ENCODE measurements at regions not wholly inside any gene's neighbourhood (a gene's known extent, or its start where the extent isn't known, plus 50 kb on each side); places are given as distances from the start of the nearest gene placed in this dataset.
"Not testable (repeated sequence)": the region's sequence is repeated elsewhere in the genome, so short reads cannot be mapped to it uniquely, and the experiment has no call there.

GRCh38 chr5:4581289-4581688, 558.8 kb upstream of the ADAMTS16 start:
- DNase-seq = no peak

GRCh38 chr5:4584982-4585381, 555.1 kb upstream of the ADAMTS16 start:
- DNase-seq = no peak

DNA sequence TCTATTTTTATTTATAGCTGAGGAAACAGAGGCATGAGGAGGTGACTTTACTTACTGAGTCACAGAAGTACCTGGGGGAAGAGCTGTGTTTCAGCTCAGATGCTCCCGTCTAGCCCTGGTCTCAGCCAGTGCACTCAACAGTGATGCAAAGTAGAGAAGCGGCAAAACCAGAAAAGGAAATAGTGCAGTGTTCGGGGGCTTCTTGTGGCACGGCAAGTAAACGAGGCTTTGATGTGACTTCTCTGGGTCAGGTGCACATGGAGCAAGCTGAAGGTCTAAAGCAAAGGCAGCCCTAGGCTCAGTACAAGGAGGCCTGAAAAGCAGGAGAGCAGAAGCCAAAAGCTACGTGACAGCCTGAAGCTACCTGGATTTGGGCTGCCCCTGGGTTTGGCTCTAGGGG, 526.7 kb upstream of the ADAMTS16 start:
- DNase-seq = no peak

DNA sequence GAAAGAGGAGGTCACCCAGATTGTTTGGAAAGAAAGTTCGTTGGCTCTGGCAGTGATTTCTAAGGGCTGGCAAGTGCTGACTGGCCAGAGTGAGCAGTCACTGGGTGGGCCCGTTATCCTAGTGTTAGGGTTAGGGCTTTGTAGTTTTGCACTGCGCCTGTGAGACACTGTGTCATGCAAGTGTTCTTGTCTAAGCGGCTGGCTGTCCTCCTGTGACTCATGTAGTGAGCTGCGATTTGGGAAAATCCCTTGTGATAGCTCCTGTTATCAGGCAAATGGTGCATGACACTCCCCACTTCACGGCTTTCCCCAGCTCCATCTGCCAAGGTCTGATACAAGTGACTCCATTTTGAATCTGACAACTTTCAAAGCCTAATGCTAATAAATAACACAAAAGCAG, 526.0 kb upstream of the ADAMTS16 start:
- no peak for DNase-seq

- DNase-seq = not testable (repeated sequence)
Measured at GRCh38 chr5:4615369-4615768, 524.8 kb upstream of the ADAMTS16 start.

DNA sequence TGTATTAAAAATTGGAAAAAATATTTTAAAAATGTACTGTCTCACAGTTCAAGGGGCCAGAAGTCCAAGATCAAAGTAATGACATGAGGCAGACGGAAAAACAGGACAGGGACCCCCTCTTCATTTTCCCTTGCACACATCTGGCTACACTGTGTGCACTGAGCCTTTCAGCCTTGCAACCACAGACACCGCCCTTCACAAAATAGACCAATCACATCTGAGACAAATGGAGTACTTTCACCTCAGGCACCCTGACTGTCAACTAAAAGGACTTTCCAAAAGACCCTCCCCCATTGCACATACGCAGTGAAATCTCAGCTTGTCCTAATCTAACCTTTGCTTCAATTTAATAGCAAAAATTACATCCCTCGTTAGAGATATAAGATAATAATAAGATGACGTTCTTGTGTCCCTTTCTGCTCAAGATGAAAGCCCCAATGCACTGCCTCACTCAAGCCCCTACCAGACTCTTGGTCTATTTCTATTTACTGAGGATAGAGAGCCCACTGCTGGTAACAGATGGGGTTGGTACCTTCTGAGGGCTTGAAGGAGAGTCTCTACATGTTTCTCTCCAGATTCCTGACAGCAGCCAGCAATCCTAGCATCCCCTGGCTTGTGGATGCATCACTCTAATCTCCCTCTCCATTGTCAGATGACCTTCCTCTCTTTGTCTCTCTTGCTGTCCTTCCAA, 514.8 kb upstream of the ADAMTS16 start:
- DNase-seq = no peak

DNA sequence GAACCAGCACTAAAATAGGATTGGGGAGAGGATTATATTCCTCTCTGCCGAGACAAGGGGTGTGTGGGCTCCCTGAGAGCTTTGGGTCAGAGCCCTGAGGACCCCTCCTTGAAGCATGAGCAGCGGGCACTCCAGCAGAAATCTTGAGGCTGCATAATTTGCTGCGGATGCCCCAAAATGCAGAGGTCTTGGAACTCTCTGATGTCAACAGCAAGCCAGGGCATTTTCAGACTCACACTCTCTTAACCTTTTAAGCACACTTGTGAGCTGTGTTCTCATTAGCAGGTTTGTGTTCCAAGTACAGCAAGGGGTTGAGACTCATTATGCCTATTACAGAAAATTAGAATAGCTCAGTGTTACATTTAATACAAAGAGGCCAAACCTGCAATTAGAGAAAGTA, 513.0 kb upstream of the ADAMTS16 start:
- peak; percentile 43 for DNase-seq

DNA sequence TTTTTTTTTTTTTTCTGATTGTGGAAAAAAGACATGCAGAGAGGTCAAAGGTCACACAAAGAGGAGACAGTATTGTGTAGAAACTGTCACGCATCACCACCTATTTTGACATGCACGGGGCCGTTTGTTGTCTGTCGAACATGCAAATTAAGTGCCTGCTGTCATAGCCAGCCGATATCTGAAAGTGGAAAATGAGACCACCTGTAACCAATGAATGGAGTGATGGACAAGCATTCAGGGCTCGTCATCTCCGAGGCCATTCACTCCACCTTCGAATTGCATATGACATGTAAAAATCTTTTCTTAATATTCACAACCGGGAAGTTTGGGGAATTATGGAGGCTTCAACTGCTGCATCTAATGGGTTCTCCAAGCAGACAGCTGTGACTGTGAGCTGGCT, 512.2 kb upstream of the ADAMTS16 start:
- DNase-seq = peak; percentile 63

- DNase-seq = no peak
Measured at GRCh38 chr5:4628645-4629385, 511.3 kb upstream of the ADAMTS16 start.

DNA sequence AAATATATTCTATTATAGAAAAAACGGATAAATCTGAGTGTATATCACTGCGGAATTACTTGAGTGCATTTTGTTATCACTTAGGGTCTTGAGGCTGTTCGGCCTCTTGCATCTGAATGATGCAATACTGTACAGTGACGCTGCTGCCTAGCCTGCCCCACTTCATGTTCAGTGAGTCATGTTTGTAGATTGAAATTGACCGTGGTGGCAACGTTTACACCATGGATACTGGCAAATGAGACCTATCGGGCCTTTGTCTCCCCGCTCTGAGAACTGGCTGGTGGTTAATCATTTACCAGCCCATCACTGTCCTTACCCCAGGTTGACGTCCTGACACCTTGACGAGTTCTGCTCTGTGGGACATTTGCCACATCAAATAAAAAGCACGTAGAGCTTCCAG, 510.1 kb upstream of the ADAMTS16 start:
- DNase-seq = no peak

- no peak for DNase-seq
Measured at GRCh38 chr5:4634342-4634741, 505.8 kb upstream of the ADAMTS16 start.

GRCh38 chr5:4636378-4636777, 503.8 kb upstream of the ADAMTS16 start:
- peak; percentile 83 for DNase-seq

- DNase-seq = peak; percentile 92
Measured at GRCh38 chr5:4639946-4640345, 500.2 kb upstream of the ADAMTS16 start.

DNA sequence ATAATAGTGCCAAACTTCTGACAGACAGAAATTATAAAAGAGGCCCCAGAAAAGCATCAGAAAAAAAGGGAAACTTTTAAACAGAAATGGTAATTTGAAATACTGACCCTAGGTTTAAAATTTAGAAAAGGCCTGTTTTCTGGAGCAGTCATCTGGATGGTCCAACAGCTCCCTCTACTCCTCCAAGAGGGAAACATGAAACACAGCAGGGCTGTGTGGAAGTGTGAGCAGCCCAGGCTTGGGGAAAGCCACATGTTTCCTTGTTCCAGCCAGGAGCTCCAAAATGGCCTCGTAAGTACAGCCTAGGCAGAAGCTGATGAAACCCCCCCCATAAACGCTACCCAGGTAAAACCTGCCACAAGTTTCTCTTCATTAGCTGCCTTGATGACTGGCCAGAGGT, 499.3 kb upstream of the ADAMTS16 start:
- DNase-seq = peak; percentile 72

DNA sequence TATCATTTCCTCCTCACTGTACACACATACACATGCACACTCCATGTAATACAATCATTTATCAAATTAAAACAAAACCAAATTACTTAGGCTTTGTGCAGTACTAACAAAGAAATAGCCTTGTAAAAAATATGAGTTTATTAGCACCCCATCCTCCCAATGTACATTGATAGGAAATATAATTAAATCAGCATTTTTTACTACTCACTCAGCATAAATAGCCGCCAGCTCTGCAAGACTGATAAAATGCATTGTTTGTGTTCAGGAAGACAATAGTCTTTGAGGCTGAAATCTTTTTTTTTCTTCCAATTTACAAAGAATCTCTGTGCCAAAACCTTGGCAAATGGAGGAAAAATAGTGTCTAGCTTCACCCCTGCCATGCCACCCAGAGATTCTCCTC, 497.6 kb upstream of the ADAMTS16 start:
- DNase-seq = no peak

DNA sequence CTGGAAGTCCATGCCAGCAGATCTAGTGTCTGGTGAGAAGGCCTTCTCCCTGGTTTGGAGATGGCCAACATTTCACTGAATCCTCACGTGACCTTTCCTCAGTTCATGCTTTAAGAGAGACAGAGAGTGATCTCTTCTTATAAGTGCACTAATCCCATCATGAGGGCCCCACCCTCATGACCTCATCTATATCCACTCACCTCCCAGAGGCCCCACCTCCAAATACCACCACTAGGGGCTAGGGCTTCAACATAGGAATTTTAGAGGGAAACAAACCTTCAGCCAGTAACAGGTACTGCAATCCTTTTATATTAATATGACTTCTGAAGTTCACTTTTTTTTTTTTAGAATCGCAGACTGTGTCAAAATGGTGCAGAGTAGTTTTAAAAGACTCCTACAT, 496.9 kb upstream of the ADAMTS16 start:
- DNase-seq = no peak

DNA sequence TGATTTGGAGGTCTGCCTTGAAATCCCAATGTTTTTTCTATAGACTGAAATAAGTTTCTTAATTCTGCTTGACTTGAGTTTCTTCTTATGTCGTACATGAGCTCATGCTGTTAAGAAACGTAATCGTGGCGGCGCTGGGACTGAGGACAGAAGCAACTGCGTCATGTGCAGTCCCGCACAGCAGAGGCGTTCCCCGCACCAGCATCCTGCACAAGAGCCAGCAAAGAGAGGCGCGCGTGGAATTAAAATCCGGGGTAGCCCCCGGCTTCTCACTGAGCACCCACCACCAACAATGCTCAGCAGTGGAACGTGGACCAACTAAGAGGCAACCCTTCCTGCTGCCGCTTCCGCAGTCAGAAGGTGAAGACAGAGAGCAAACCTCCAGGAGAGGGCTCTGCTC, 496.2 kb upstream of the ADAMTS16 start:
- DNase-seq = no peak

- peak; percentile 45 for DNase-seq
Measured at GRCh38 chr5:4646715-4647375, 493.3 kb upstream of the ADAMTS16 start.

- DNase-seq = no peak
Measured at GRCh38 chr5:4647955-4648354, 492.2 kb upstream of the ADAMTS16 start.

DNA sequence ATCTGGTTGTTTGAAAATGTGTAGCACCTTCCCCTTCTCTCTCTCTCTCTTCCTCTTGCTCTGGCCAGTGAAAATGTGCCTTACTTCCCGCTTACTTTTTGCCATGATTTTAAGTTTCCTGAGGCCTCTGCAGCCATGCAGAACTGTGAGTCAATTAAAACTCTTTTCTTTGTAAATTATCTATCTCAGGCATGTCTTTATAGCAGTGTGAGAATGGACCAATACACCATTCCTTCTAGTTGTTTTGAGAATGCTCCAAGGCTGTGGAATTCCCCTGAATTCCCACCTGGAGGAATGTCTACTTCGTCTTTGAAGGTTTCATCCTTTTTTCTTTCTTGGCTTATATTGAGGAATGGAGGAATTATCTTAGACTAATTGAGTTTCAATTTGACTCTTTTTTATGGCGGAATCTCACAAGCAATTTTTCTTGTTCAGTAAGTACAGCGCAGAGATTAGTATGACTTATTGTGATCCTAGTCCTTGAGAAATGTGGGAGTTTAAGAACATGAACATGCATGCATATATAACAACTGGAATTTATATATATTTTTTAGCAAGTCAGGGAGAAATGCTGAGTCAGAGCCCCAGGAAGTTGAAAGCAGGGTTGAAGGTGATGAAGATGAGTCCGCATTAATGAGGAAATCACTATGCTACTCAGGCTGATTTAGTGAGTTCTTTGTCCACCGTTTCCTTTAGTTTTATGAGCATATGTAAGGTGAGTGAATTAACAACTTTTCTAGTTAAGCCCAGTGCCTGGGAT, 488.1 kb upstream of the ADAMTS16 start:
- no peak for DNase-seq

- DNase-seq = no peak
Measured at GRCh38 chr5:4653475-4653874, 486.7 kb upstream of the ADAMTS16 start.

GRCh38 chr5:4659851-4660250, 480.3 kb upstream of the ADAMTS16 start:
- no peak for DNase-seq

DNA sequence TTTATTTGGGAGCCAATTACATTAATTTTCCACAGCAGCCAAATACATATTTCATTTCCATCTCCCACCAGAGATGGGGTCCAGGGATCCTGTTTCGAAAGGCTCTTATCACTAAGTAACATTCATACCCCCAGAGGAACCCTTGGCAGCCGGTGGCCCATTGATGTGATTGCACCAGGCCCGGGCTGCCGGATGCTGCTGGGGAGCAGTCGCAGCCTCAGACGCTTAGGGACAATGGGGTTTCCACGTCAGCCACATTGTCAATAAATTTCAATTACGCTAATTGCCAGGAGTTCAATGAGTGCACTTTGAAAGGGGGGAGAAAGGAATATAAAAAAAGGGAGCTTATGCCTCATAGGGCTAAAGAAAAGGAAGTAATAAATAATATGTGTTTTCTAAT, 478.8 kb upstream of the ADAMTS16 start:
- peak; percentile 50 for DNase-seq

All from eye (tissue), 1 donor.